Gastroesophageal sphincter (tissue), 4 donors: ENCODE measurements at regions not wholly inside any gene's neighbourhood (a gene's known extent, or its start where the extent isn't known, plus 50 kb on each side); places are given as distances from the start of the nearest gene placed in this dataset.

Experiments
- ATAC-seq: fragments of 150-250 bp; one replicate; pipeline ENCODE4 v1.9.1; 2016; ENCODE audit warnings: mild to moderate bottlenecking, moderate library complexity
- H3K27ac ChIP-seq, 4 donors: fragments of 200-600 bp; sonication (generic) in 3 of 4; 1 replicate in 3 of 4; 2 replicates in 1 of 4; pipeline ENCODE4 v1.5.1; 2016 to 2019
- H3K27me3 ChIP-seq: fragments of 200-600 bp; sonication (generic); one replicate; pipeline ENCODE4 v1.5.1; 2019
- H3K36me3 ChIP-seq, 2 donors: fragments of 200-600 bp; sonication (generic); one replicate each; pipeline ENCODE4 v1.5.1; 2019; ENCODE audit warnings: control low read depth in 1 of 2
- H3K4me1 ChIP-seq, 3 donors: fragments of 200-600 bp; sonication (generic); 1 replicate in 2 of 3; 2 replicates in 1 of 3; pipeline ENCODE4 v1.5.1; 2016 to 2019; ENCODE audit warnings: control low read depth in 2 of 3
- H3K4me3 ChIP-seq, 2 donors: fragments of 200-600 bp; sonication (generic); one replicate each; pipeline ENCODE4 v1.5.1; 2019; ENCODE audit warnings: mild to moderate bottlenecking in 1 of 2, moderate library complexity in 1 of 2
- H3K9me3 ChIP-seq, 3 donors: fragments of 200-600 bp; sonication (generic); one replicate each; pipeline ENCODE4 v1.5.1; 2017 to 2019; ENCODE audit warnings: control low read depth in 2 of 3
- CTCF ChIP-seq, 4 experiments: fragments of 200-600 bp in 2 of 4; fragments of 450-650 bp in 2 of 4; sonication (generic) in 1 of 4; IDR thresholded peaks; one replicate each; pipeline ENCODE4 v1.5.1; 2017 to 2019; ENCODE audit warnings: antibody characterized with exemption in 4 of 4, mild to moderate bottlenecking in 2 of 4, moderate library complexity in 2 of 4
- EP300 ChIP-seq: sonication (generic); formaldehyde crosslinking; IDR thresholded peaks from one replicate; pipeline ENCODE4 v1.6.1; 2017; ENCODE audit warnings: antibody characterized with exemption, mild to moderate bottlenecking
- POLR2A ChIP-seq, 2 donors: fragments of 450-650 bp; IDR thresholded peaks; one replicate each; pipeline ENCODE4 v1.6.1; 2017; ENCODE audit warnings: antibody characterized with exemption in 2 of 2, mild to moderate bottlenecking in 2 of 2, moderate library complexity in 1 of 2
- POLR2AphosphoS5 ChIP-seq: sonication (generic); formaldehyde crosslinking; IDR thresholded peaks from one replicate; pipeline ENCODE4 v1.6.1; 2017; ENCODE audit warnings: antibody characterized with exemption
- WGBS, 2 donors: methylation state at CpG; one replicate each; pipeline ENCODE4 v1.1.5; 2018; ENCODE audit warnings: low coverage in 1 of 2; 5-methylcytosine and 5-hydroxymethylcytosine counted together

- no peak overlapping the region for H3K27ac ChIP-seq
- H3K36me3 ChIP-seq = no peaks in the 10 kb centered on the region
- no peaks in the 10 kb centered on the region for H3K27me3 ChIP-seq
- H3K9me3 ChIP-seq = no peaks in the 10 kb centered on the region
- TF ChIP-seq POLR2A (IDR thresholded peaks at IDR 0.05) (no peak), EP300 (no peak), CTCF (IDR thresholded peaks at IDR 0.05) (no peak), POLR2AphosphoS5 (no peak)
- no peak overlapping the region for H3K4me3 ChIP-seq
- no peak for ATAC-seq
- no peaks in the 10 kb centered on the region for H3K4me1 ChIP-seq
- WGBS, 2 donors = 69 to 73% methylated on average over 1 of the region's 1 CpG
These were observed 318.2 kb upstream of the TMCO5A start for GRCh38 chr15:37616215-37616614.

- no peaks in the 10 kb centered on the region for H3K9me3 ChIP-seq
- ATAC-seq = no peak
- no peaks in the 10 kb centered on the region for H3K4me1 ChIP-seq
- H3K4me3 ChIP-seq = no peak overlapping the region
- no peak overlapping the region for H3K27ac ChIP-seq
- no peaks in the 10 kb centered on the region for H3K27me3 ChIP-seq
- TF ChIP-seq POLR2A (IDR thresholded peaks at IDR 0.05) (no peak), EP300 (no peak), POLR2AphosphoS5 (no peak), CTCF (IDR thresholded peaks at IDR 0.05) (no peak)
- H3K36me3 ChIP-seq = no peaks in the 10 kb centered on the region
These were observed 316.1 kb upstream of the TMCO5A start for GRCh38 chr15:37618353-37618752.

- no peak for TF ChIP-seq POLR2AphosphoS5
- TF ChIP-seq EP300 = no peak
- TF ChIP-seq POLR2A (IDR thresholded peaks at IDR 0.05) = no peak
- TF ChIP-seq CTCF (IDR thresholded peaks at IDR 0.05) = no peak
- no peak overlapping the region for H3K27ac ChIP-seq
- ATAC-seq = no peak
- H3K9me3 ChIP-seq = no peaks in the 10 kb centered on the region
- H3K36me3 ChIP-seq = no peaks in the 10 kb centered on the region
- H3K4me3 ChIP-seq = no peak overlapping the region
- H3K27me3 ChIP-seq = no peaks in the 10 kb centered on the region
- 66 to 94% methylated on average over 2 of the region's 2 CpGs for WGBS, 2 donors
- no peaks in the 10 kb centered on the region for H3K4me1 ChIP-seq
These were observed 314.9 kb upstream of the TMCO5A start for GRCh38 chr15:37619358-37620042.

GRCh38 chr15:37625576-37625975, 308.9 kb upstream of the TMCO5A start:
- ATAC-seq = no peak
- no peaks in the 10 kb centered on the region for H3K27me3 ChIP-seq
- H3K27ac ChIP-seq = no peak overlapping the region
- H3K4me1 ChIP-seq = no peaks in the 10 kb centered on the region
- H3K9me3 ChIP-seq = no peaks in the 10 kb centered on the region
- H3K4me3 ChIP-seq = no peak overlapping the region
- no peaks in the 10 kb centered on the region for H3K36me3 ChIP-seq
- no peak for TF ChIP-seq EP300
- TF ChIP-seq POLR2AphosphoS5 = no peak
- TF ChIP-seq CTCF (IDR thresholded peaks at IDR 0.05) = no peak
- TF ChIP-seq POLR2A (IDR thresholded peaks at IDR 0.05) = no peak

GRCh38 chr15:37628507-37628906, 305.9 kb upstream of the TMCO5A start:
- H3K27ac ChIP-seq = no peak overlapping the region
- no peak for TF ChIP-seq POLR2AphosphoS5
- no peak for TF ChIP-seq CTCF (IDR thresholded peaks at IDR 0.05)
- TF ChIP-seq POLR2A (IDR thresholded peaks at IDR 0.05) = no peak
- no peak for TF ChIP-seq EP300
- WGBS, 2 donors = 67 to 77% methylated on average over 1 of the region's 1 CpG
- H3K36me3 ChIP-seq = no peaks in the 10 kb centered on the region
- H3K9me3 ChIP-seq = no peaks in the 10 kb centered on the region
- no peak for ATAC-seq
- H3K4me1 ChIP-seq = no peaks in the 10 kb centered on the region
- no peak overlapping the region for H3K4me3 ChIP-seq
- H3K27me3 ChIP-seq = no peaks in the 10 kb centered on the region
